GM12875 (cell line): ENCODE measurements at regions not wholly inside any gene's neighbourhood (a gene's known extent, or its start where the extent isn't known, plus 50 kb on each side); places are given as distances from the start of the nearest gene placed in this dataset.

Source experiments
- H3K4me3 ChIP-seq: one replicate; pipeline ENCODE4 v1.5.1; 2011; ENCODE audit warnings: low read depth, low read length, control low read depth
- CTCF ChIP-seq: IDR thresholded peaks from 2 replicates; pipeline ENCODE4 v1.5.1; 2011; ENCODE audit warnings: low read depth, mild to moderate bottlenecking, control low read depth, inconsistent platforms, low read length, moderate library complexity, borderline replicate concordance; ENCODE audit not compliant: insufficient read depth

GRCh38 chr14:101399737-101400517 lies 161.4 kb upstream of the DIO3 start:
- no peak for TF ChIP-seq CTCF
- H3K4me3 ChIP-seq: no peak overlapping the region

- TF ChIP-seq CTCF: no peak
- H3K4me3 ChIP-seq: no peak overlapping the region
These were observed 160.5 kb upstream of the DIO3 start for GRCh38 chr14:101400830-101401229.

GRCh38 chr14:101402936-101403660 lies 158.2 kb upstream of the DIO3 start:
- no peak overlapping the region for H3K4me3 ChIP-seq
- TF ChIP-seq CTCF: no peak

- no peak overlapping the region for H3K4me3 ChIP-seq
- TF ChIP-seq CTCF: no peak
These were observed 156.7 kb upstream of the DIO3 start for GRCh38 chr14:101404426-101405170.

- H3K4me3 ChIP-seq: no peak overlapping the region
- no peak for TF ChIP-seq CTCF
These were observed 156.0 kb upstream of the DIO3 start for GRCh38 chr14:101405171-101405883.

GRCh38 chr14:101406921-101407320 lies 154.4 kb upstream of the DIO3 start:
- no peak overlapping the region for H3K4me3 ChIP-seq
- no peak for TF ChIP-seq CTCF
